ENCODE measurements at regions not wholly inside any gene's neighbourhood (a gene's known extent, or its start where the extent isn't known, plus 50 kb on each side); places are given as distances from the start of the nearest gene placed in this dataset.

- DNase-seq (ENCODE audit: low read depth), result no peak
- no peak overlapping the region for H3K4me3 ChIP-seq (replicated peaks; ENCODE audit: low read depth, low read length)
- no peak for TF ChIP-seq CTCF (IDR thresholded peaks at IDR 0.05; ENCODE audit: low read length, missing control alignments)
Observed at GRCh38 chrX:149992918-149993317, 54.6 kb upstream of the EOLA2 start.

- DNase-seq (ENCODE audit: low read depth), result no peak
- no peak overlapping the region for H3K4me3 ChIP-seq (replicated peaks; ENCODE audit: low read depth, low read length)
- no peak for TF ChIP-seq CTCF (IDR thresholded peaks at IDR 0.05; ENCODE audit: low read length, missing control alignments)
Observed at GRCh38 chrX:149993989-149994388, 55.7 kb upstream of the EOLA2 start.

- TF ChIP-seq CTCF (IDR thresholded peaks at IDR 0.05; ENCODE audit: low read length, missing control alignments), result no peak
- no peak overlapping the region for H3K4me3 ChIP-seq (replicated peaks; ENCODE audit: low read depth, low read length)
- no peak for DNase-seq (ENCODE audit: low read depth)
Observed at GRCh38 chrX:149996515-149996914, 58.2 kb upstream of the EOLA2 start.

- no peak for TF ChIP-seq CTCF (IDR thresholded peaks at IDR 0.05; ENCODE audit: low read length, missing control alignments)
- H3K4me3 ChIP-seq (replicated peaks; ENCODE audit: low read depth, low read length), result no peak overlapping the region
- DNase-seq (ENCODE audit: low read depth), result no peak
Observed at GRCh38 chrX:150005027-150005426, 66.7 kb upstream of the EOLA2 start.

- no peak for TF ChIP-seq CTCF (IDR thresholded peaks at IDR 0.05; ENCODE audit: low read length, missing control alignments)
- no peak overlapping the region for H3K4me3 ChIP-seq (replicated peaks; ENCODE audit: low read depth, low read length)
- DNase-seq (ENCODE audit: low read depth), result peak; percentile 53
Observed at GRCh38 chrX:150007356-150007755, 69.1 kb upstream of the EOLA2 start.

- TF ChIP-seq CTCF (IDR thresholded peaks at IDR 0.05; ENCODE audit: low read length, missing control alignments), result no peak
- no peak overlapping the region for H3K4me3 ChIP-seq (replicated peaks; ENCODE audit: low read depth, low read length)
- DNase-seq (ENCODE audit: low read depth), result peak; percentile 28
Observed at GRCh38 chrX:150012647-150013381, 74.5 kb upstream of the EOLA2 start.

GRCh38 chrX:150014525-150014924 is 76.2 kb upstream of the EOLA2 start:
- DNase-seq (ENCODE audit: low read depth), result no peak
- no peak for TF ChIP-seq CTCF (IDR thresholded peaks at IDR 0.05; ENCODE audit: low read length, missing control alignments)
- H3K4me3 ChIP-seq (replicated peaks; ENCODE audit: low read depth, low read length), result no peak overlapping the region
